ENCODE measurements at regions not wholly inside any gene's neighbourhood (a gene's known extent, or its start where the extent isn't known, plus 50 kb on each side); places are given as distances from the start of the nearest gene placed in this dataset.
"Not testable (repeated sequence)": the region's sequence is repeated elsewhere in the genome, so short reads cannot be mapped to it uniquely, and the experiment has no call there.

DNA sequence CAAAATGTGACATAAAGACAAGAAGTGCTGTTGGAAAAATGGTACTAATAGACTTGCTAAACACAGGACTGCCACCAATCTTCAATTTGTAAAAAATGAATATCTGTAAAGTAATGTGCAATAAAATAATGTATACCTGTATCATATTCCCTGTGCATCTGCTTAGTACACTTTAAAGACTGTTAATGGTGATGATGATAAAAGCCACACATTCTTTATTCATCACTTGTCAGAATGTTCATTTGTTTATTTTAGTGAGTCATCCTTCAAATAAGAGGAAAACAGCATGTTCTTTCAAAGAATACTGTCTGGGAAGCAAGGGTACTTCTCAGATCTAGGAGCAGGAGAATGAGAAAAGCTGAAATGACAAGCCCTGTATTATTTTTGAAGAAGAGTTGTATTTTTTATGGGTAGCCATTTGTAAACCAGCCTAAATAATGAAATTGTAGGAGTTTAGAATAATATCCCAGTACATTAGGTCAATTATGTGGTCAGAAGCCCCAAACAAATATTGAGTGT lies 78.3 kb upstream of the PSMA6 start:
- peaks cover 30% of the 10 kb centered on the region for H3K4me1 Mint-ChIP-seq (ENCODE audit: insufficient read depth, unreplicated experiment)
- ChIA-PET POLR2A (interaction anchor here (0.7 to 4.2 kb wide), 22 partner anchors 11 to 867 kb away, joined by 3 to 41 read pairs (median 4); partner anchors contain the start of genes BRMS1L, NFKBIA, PPP2R3C and PRORP), CTCF (interaction anchor here (1.5 to 2.8 kb wide), 6 partner anchors 17 to 200 kb away, joined by 3 to 28 read pairs (median 6); partner anchors contain the start of genes NFKBIA and PRORP)
- H3K4me3 Mint-ChIP-seq (ENCODE audit: unreplicated experiment) = peak overlapping the region; percentile 0
- H3K9me3 Mint-ChIP-seq (ENCODE audit: unreplicated experiment) = no peaks in the 10 kb centered on the region
- peak; percentile 71 for DNase-seq (ENCODE audit: unreplicated experiment)
- H3K27me3 Mint-ChIP-seq (ENCODE audit: insufficient read depth, unreplicated experiment) = no peaks in the 10 kb centered on the region
- H3K27ac Mint-ChIP-seq (ENCODE audit: low read depth, unreplicated experiment) = peak overlapping the region; percentile 75
- TF ChIP-seq, protein P1, sequence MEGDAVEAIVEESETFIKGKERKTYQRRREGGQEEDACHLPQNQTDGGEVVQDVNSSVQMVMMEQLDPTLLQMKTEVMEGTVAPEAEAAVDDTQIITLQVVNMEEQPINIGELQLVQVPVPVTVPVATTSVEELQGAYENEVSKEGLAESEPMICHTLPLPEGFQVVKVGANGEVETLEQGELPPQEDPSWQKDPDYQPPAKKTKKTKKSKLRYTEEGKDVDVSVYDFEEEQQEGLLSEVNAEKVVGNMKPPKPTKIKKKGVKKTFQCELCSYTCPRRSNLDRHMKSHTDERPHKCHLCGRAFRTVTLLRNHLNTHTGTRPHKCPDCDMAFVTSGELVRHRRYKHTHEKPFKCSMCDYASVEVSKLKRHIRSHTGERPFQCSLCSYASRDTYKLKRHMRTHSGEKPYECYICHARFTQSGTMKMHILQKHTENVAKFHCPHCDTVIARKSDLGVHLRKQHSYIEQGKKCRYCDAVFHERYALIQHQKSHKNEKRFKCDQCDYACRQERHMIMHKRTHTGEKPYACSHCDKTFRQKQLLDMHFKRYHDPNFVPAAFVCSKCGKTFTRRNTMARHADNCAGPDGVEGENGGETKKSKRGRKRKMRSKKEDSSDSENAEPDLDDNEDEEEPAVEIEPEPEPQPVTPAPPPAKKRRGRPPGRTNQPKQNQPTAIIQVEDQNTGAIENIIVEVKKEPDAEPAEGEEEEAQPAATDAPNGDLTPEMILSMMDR (IDR thresholded peaks at IDR 0.05; ENCODE audit: unreplicated experiment) = no peak
- intact Hi-C loops (cut with micrococcal nuclease) = loop anchor here (1.0 to 5.0 kb wide), 5 partner anchors 54 to 167 kb away; partner anchors contain the start of genes FAM177A1, PRORP and PSMA6
- no TSS peak for BruUV-seq (replicated peaks)
- H3K36me3 Mint-ChIP-seq (ENCODE audit: insufficient read depth, unreplicated experiment) = peaks cover 19% of the 10 kb centered on the region

DNA sequence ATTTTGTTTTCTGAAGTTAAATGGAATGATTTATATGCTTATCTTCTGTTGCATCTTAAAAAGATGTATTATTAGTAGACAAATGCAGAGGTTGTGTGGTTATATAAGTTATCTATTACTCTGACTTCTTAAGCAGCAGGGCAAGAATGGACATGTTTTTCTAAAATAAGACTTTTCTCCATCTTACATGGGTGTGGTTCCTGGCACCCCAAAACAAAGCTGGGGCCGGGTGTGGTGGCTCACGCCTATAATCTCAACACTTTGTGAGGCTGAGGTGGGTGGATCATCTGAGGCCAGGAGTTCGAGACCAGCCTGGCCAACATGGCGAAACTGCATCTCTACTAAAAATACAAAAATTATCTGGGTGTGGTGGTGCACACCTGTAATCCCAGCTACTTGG lies 77.8 kb upstream of the PSMA6 start:
- peaks cover 16% of the 10 kb centered on the region for H3K36me3 Mint-ChIP-seq (ENCODE audit: insufficient read depth, unreplicated experiment)
- H3K27me3 Mint-ChIP-seq (ENCODE audit: insufficient read depth, unreplicated experiment); BruUV-seq (replicated peaks); H3K9me3 Mint-ChIP-seq (ENCODE audit: unreplicated experiment): not testable (repeated sequence)
- ChIA-PET CTCF (interaction anchor here (0.7 to 2.8 kb wide), 17 partner anchors 12 to 199 kb away, joined by 3 to 28 read pairs (median 5); partner anchors contain the start of genes NFKBIA and PSMA6), POLR2A (interaction anchor here (0.6 to 4.2 kb wide), 29 partner anchors 11 to 867 kb away, joined by 3 to 41 read pairs (median 4); partner anchors contain the start of genes BRMS1L, NFKBIA, PPP2R3C and PRORP)
- H3K27ac Mint-ChIP-seq (ENCODE audit: low read depth, unreplicated experiment) = peak overlapping the region; percentile 75
- H3K4me1 Mint-ChIP-seq (ENCODE audit: insufficient read depth, unreplicated experiment) = peaks cover 30% of the 10 kb centered on the region
- H3K4me3 Mint-ChIP-seq (ENCODE audit: unreplicated experiment) = peak overlapping the region; percentile 0
- intact Hi-C loops (cut with micrococcal nuclease) = loop anchor here (1.0 to 5.0 kb wide), 5 partner anchors 54 to 167 kb away; partner anchors contain the start of genes FAM177A1, PRORP and PSMA6
- DNase-seq (ENCODE audit: unreplicated experiment) = peak; percentile 64

DNA sequence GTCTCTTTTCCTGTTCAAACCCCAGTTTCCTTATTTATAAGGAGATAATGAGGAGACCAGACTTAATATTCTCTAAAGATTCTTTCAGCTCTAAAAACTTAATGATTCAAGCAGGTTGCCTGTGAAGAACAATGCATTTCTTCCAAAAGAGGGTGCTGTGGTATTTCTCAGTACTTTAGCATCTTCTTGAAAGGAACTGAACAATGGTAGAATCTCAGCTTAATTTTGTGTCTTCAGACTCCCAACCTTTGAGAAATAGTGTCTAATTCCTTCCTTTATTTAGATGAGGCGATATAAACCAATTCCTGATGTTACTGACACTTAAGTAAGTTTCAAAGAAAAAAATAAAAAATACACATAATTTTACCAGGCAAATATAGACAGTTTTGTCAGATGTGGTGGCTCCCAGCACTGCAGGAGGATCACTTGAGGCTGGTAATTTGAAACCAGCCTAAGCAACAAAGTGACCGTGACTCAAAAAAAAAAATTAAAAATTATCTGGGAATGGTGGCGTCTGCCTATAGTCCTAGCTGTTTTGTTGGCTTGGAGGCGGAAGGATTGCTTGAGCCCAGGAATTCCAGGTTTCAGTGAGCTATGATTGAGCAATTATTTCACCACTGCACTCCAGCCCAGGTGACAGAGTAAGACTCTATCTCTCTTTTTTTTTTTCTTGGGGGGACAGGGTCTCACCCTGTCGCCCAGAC lies 76.9 kb upstream of the PSMA6 start:
- Mint-ChIP-seq H3K4me3 (ENCODE audit: unreplicated experiment) (no peak overlapping the region), H3K9me3 (ENCODE audit: unreplicated experiment) (no peaks in the 10 kb centered on the region), H3K27me3 (ENCODE audit: insufficient read depth, unreplicated experiment) (no peaks in the 10 kb centered on the region), H3K27ac (ENCODE audit: low read depth, unreplicated experiment) (peak overlapping the region; percentile 75), H3K4me1 (ENCODE audit: insufficient read depth, unreplicated experiment) (peaks cover 30% of the 10 kb centered on the region), H3K36me3 (ENCODE audit: insufficient read depth, unreplicated experiment) (peaks cover 14% of the 10 kb centered on the region)
- intact Hi-C loops (cut with micrococcal nuclease) = loop anchor here (1.0 to 2.0 kb wide), 3 partner anchors 74 to 192 kb away; partner anchors contain the start of gene PSMA6
- ChIA-PET POLR2A (interaction anchor here (0.6 to 4.2 kb wide), 28 partner anchors 10 to 611 kb away, joined by 3 to 41 read pairs (median 4); partner anchors contain the start of genes BRMS1L, NFKBIA, PPP2R3C and PRORP), CTCF (interaction anchor here (0.5 to 2.8 kb wide), 26 partner anchors 11 to 356 kb away, joined by 3 to 28 read pairs (median 4); partner anchors contain the start of genes NFKBIA and PSMA6)
- TF ChIP-seq, protein P1 (IDR thresholded peaks at IDR 0.05; ENCODE audit: unreplicated experiment) = peak; percentile 24
- DNase-seq (ENCODE audit: unreplicated experiment) = peak; percentile 61
- BruUV-seq (replicated peaks) = no TSS peak

DNA sequence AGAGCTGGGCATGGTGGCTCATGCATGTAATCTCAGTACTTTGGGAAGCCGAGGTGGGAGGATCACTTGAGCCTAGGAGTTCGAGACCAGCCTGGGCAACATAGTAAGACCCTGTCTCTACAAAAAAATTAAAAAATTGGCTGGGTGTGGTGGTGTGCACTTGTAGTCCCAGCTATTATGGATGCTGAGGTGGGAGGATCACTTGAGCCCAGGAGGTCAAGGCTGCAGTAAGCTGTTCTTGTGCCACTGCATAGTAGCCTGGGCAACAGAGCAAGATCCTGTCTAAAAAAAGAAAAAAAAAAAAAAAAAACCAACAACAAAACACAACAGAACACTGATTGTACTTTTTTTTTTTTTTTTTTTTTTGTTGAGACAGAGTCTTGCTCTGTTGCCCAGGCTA lies 74.0 kb upstream of the PSMA6 start:
- H3K4me1 Mint-ChIP-seq (ENCODE audit: insufficient read depth, unreplicated experiment) = peaks cover 26% of the 10 kb centered on the region
- H3K4me3 Mint-ChIP-seq (ENCODE audit: unreplicated experiment); intact Hi-C loops (cut with micrococcal nuclease); H3K9me3 Mint-ChIP-seq (ENCODE audit: unreplicated experiment); BruUV-seq (replicated peaks); DNase-seq (ENCODE audit: unreplicated experiment); H3K27ac Mint-ChIP-seq (ENCODE audit: low read depth, unreplicated experiment); H3K27me3 Mint-ChIP-seq (ENCODE audit: insufficient read depth, unreplicated experiment): not testable (repeated sequence)
- ChIA-PET POLR2A (interaction anchor here (1.0 to 1.1 kb wide), 2 partner anchors 61 to 185 kb away, joined by 3 read pairs; no protein-coding TSS in a partner anchor), CTCF (interaction anchor here (1.0 to 3.1 kb wide), 4 partner anchors 11 to 96 kb away, joined by 3 to 16 read pairs (median 4); partner anchors contain the start of genes PPP2R3C and PRORP)
- peaks cover 17% of the 10 kb centered on the region for H3K36me3 Mint-ChIP-seq (ENCODE audit: insufficient read depth, unreplicated experiment)

All from MCF 10A (cell line).